ENCODE measurements at regions not wholly inside any gene's neighbourhood (a gene's known extent, or its start where the extent isn't known, plus 50 kb on each side); places are given as distances from the start of the nearest gene placed in this dataset.

- no peak for ATAC-seq
- TF ChIP-seq CSDC2 (CRISPR knock-in tag; IDR thresholded peaks at IDR 0.05): no peak
- TF ChIP-seq BACH2 (CRISPR knock-in tag; IDR thresholded peaks at IDR 0.05; ENCODE audit: borderline replicate concordance): no peak
- TF ChIP-seq, protein P1, sequence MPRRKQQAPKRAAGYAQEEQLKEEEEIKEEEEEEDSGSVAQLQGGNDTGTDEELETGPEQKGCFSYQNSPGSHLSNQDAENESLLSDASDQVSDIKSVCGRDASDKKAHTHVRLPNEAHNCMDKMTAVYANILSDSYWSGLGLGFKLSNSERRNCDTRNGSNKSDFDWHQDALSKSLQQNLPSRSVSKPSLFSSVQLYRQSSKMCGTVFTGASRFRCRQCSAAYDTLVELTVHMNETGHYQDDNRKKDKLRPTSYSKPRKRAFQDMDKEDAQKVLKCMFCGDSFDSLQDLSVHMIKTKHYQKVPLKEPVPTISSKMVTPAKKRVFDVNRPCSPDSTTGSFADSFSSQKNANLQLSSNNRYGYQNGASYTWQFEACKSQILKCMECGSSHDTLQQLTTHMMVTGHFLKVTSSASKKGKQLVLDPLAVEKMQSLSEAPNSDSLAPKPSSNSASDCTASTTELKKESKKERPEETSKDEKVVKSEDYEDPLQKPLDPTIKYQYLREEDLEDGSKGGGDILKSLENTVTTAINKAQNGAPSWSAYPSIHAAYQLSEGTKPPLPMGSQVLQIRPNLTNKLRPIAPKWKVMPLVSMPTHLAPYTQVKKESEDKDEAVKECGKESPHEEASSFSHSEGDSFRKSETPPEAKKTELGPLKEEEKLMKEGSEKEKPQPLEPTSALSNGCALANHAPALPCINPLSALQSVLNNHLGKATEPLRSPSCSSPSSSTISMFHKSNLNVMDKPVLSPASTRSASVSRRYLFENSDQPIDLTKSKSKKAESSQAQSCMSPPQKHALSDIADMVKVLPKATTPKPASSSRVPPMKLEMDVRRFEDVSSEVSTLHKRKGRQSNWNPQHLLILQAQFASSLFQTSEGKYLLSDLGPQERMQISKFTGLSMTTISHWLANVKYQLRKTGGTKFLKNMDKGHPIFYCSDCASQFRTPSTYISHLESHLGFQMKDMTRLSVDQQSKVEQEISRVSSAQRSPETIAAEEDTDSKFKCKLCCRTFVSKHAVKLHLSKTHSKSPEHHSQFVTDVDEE (CRISPR knock-in tag; IDR thresholded peaks at IDR 0.05): no peak
- no peak for TF ChIP-seq ZNF565 (CRISPR knock-in tag; conservative IDR thresholded peaks at IDR 0.05; ENCODE audit: low read depth)
- TF ChIP-seq, protein P2, sequence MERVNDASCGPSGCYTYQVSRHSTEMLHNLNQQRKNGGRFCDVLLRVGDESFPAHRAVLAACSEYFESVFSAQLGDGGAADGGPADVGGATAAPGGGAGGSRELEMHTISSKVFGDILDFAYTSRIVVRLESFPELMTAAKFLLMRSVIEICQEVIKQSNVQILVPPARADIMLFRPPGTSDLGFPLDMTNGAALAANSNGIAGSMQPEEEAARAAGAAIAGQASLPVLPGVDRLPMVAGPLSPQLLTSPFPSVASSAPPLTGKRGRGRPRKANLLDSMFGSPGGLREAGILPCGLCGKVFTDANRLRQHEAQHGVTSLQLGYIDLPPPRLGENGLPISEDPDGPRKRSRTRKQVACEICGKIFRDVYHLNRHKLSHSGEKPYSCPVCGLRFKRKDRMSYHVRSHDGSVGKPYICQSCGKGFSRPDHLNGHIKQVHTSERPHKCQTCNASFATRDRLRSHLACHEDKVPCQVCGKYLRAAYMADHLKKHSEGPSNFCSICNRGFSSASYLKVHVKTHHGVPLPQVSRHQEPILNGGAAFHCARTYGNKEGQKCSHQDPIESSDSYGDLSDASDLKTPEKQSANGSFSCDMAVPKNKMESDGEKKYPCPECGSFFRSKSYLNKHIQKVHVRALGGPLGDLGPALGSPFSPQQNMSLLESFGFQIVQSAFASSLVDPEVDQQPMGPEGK (CRISPR knock-in tag; IDR thresholded peaks at IDR 0.05; ENCODE audit: borderline replicate concordance): no peak
- TF ChIP-seq ESRRG (CRISPR knock-in tag; IDR thresholded peaks at IDR 0.05): no peak
- TF ChIP-seq TOX (CRISPR knock-in tag; IDR thresholded peaks at IDR 0.05; ENCODE audit: borderline replicate concordance): no peak
- TF ChIP-seq OSR1 (CRISPR knock-in tag; IDR thresholded peaks at IDR 0.05): no peak
- TF ChIP-seq, protein P3, sequence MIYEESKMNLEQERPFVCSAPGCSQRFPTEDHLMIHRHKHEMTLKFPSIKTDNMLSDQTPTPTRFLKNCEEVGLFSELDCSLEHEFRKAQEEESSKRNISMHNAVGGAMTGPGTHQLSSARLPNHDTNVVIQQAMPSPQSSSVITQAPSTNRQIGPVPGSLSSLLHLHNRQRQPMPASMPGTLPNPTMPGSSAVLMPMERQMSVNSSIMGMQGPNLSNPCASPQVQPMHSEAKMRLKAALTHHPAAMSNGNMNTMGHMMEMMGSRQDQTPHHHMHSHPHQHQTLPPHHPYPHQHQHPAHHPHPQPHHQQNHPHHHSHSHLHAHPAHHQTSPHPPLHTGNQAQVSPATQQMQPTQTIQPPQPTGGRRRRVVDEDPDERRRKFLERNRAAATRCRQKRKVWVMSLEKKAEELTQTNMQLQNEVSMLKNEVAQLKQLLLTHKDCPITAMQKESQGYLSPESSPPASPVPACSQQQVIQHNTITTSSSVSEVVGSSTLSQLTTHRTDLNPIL (CRISPR knock-in tag; IDR thresholded peaks at IDR 0.05; ENCODE audit: low read depth): no peak
- TF ChIP-seq POU6F1 (CRISPR knock-in tag; IDR thresholded peaks at IDR 0.05; ENCODE audit: borderline replicate concordance, low read depth): no peak
- no peak for TF ChIP-seq ZNF70 (CRISPR knock-in tag; IDR thresholded peaks at IDR 0.05)
Observed at GRCh38 chr11:76268498-76268897, 62.2 kb upstream of the WNT11 start.

GRCh38 chr11:76267556-76267955, 61.3 kb upstream of the WNT11 start:
- TF ChIP-seq, protein P1 (CRISPR knock-in tag; IDR thresholded peaks at IDR 0.05): no peak
- TF ChIP-seq, protein P3 (CRISPR knock-in tag; IDR thresholded peaks at IDR 0.05; ENCODE audit: low read depth): no peak
- no peak for TF ChIP-seq SNAI2 (CRISPR knock-in tag; IDR thresholded peaks at IDR 0.05)
- no peak for TF ChIP-seq ZNF70 (CRISPR knock-in tag; IDR thresholded peaks at IDR 0.05)
- TF ChIP-seq ZNF8 (CRISPR knock-in tag; IDR thresholded peaks at IDR 0.05): no peak
- TF ChIP-seq ISL1 (CRISPR knock-in tag; IDR thresholded peaks at IDR 0.05): no peak
- no peak for TF ChIP-seq OSR1 (CRISPR knock-in tag; IDR thresholded peaks at IDR 0.05)
- TF ChIP-seq ZNF565 (CRISPR knock-in tag; conservative IDR thresholded peaks at IDR 0.05; ENCODE audit: low read depth): no peak
- no peak for TF ChIP-seq POU6F1 (CRISPR knock-in tag; IDR thresholded peaks at IDR 0.05; ENCODE audit: borderline replicate concordance, low read depth)
- TF ChIP-seq CSDC2 (CRISPR knock-in tag; IDR thresholded peaks at IDR 0.05): no peak
- no peak for TF ChIP-seq ZFP30 (CRISPR knock-in tag; IDR thresholded peaks at IDR 0.05)
- no peak for TF ChIP-seq CSRNP3 (CRISPR knock-in tag; IDR thresholded peaks at IDR 0.05)
- no peak for TF ChIP-seq ZFP3 (CRISPR knock-in tag; IDR thresholded peaks at IDR 0.05)
- TF ChIP-seq TCF4 (CRISPR knock-in tag; IDR thresholded peaks at IDR 0.05; ENCODE audit: borderline replicate concordance): no peak
- no peak for TF ChIP-seq ZC3H10 (CRISPR knock-in tag; IDR thresholded peaks at IDR 0.05)
- no peak for ATAC-seq

Data from SK-N-SH treated with all-trans-retinoic acid at 6 μM for 48 hours (cell line).